NCI-H1092 (cell line): ENCODE measurements at regions not wholly inside any gene's neighbourhood (a gene's known extent, or its start where the extent isn't known, plus 50 kb on each side); places are given as distances from the start of the nearest gene placed in this dataset.
"Not testable (repeated sequence)": the region's sequence is repeated elsewhere in the genome, so short reads cannot be mapped to it uniquely, and the experiment has no call there.

Source experiments
- DNase-seq: peaks from one replicate; lab custom pipeline; 2025; lab: John Stamatoyannopoulos, UW

- no peak for DNase-seq
These were observed 124.2 kb downstream of the GALR1 start for GRCh38 chr18:77373730-77374445.

- DNase-seq = no peak
These were observed 124.8 kb downstream of the GALR1 start for GRCh38 chr18:77374446-77374805.

- DNase-seq = peak; percentile 68
These were observed 126.5 kb downstream of the GALR1 start for GRCh38 chr18:77376043-77376732.

GRCh38 chr18:77376733-77377094 lies 127.1 kb downstream of the GALR1 start:
- DNase-seq = no peak

GRCh38 chr18:77377813-77378212 lies 128.2 kb downstream of the GALR1 start:
- DNase-seq = no peak

- no peak for DNase-seq
These were observed 130.4 kb downstream of the GALR1 start for GRCh38 chr18:77379976-77380509.

GRCh38 chr18:77380695-77381094 lies 131.0 kb downstream of the GALR1 start:
- no peak for DNase-seq

GRCh38 chr18:77392321-77392720 lies 142.7 kb downstream of the GALR1 start:
- DNase-seq = no peak

GRCh38 chr18:77393519-77393918 lies 143.9 kb downstream of the GALR1 start:
- no peak for DNase-seq

GRCh38 chr18:77395953-77396352 lies 146.3 kb downstream of the GALR1 start:
- DNase-seq = no peak

- DNase-seq = no peak
These were observed 147.4 kb downstream of the GALR1 start for GRCh38 chr18:77397056-77397455.

GRCh38 chr18:77397617-77398016 lies 148.0 kb downstream of the GALR1 start:
- no peak for DNase-seq

- no peak for DNase-seq
These were observed 150.9 kb downstream of the GALR1 start for GRCh38 chr18:77400561-77400960.

GRCh38 chr18:77401173-77401572 lies 151.5 kb downstream of the GALR1 start:
- DNase-seq = no peak

- DNase-seq = no peak
These were observed 154.4 kb downstream of the GALR1 start for GRCh38 chr18:77403969-77404535.

- no peak for DNase-seq
These were observed 155.4 kb downstream of the GALR1 start for GRCh38 chr18:77405096-77405495.

- no peak for DNase-seq
These were observed 158.1 kb downstream of the GALR1 start for GRCh38 chr18:77407733-77408132.

GRCh38 chr18:77421546-77421945 lies 171.9 kb downstream of the GALR1 start:
- DNase-seq = not testable (repeated sequence)

- no peak for DNase-seq
These were observed 173.6 kb downstream of the GALR1 start for GRCh38 chr18:77422974-77423867.

- DNase-seq = no peak
These were observed 183.4 kb downstream of the GALR1 start for GRCh38 chr18:77433076-77433475.

- no peak for DNase-seq
These were observed 190.2 kb downstream of the GALR1 start for GRCh38 chr18:77439888-77440287.

- DNase-seq = no peak
These were observed 192.7 kb downstream of the GALR1 start for GRCh38 chr18:77442393-77442792.
